ENCODE measurements at regions not wholly inside any gene's neighbourhood (a gene's known extent, or its start where the extent isn't known, plus 50 kb on each side); places are given as distances from the start of the nearest gene placed in this dataset.

GRCh38 chr19:42660353-42660752, 65.6 kb upstream of the CEACAM8 start:
- H3F3A ChIP-seq (replicated peaks; ENCODE audit: insufficient read depth) = no peaks in the 10 kb centered on the region
- H3K79me2 ChIP-seq (ENCODE audit: insufficient read depth) = no peaks in the 10 kb centered on the region
- H3K36me3 ChIP-seq (replicated peaks in 1 of 2; ENCODE audit: control insufficient read depth in 1 of 2, insufficient read depth in 2 of 2, low read length in 1 of 2) = no peaks in the 10 kb centered on the region
- no peaks in the 10 kb centered on the region for H3K9me2 ChIP-seq
- no peak for DNase-seq
- H3K4me1 ChIP-seq (ENCODE audit: control insufficient read depth in 1 of 2, insufficient read depth in 2 of 2, low read depth in 1 of 2, low read length in 1 of 2) = no peaks in the 10 kb centered on the region
- 0% methylated on average over 1 of the region's 1 CpG for WGBS (ENCODE audit: low lambda C conversion rate)
- H3K4me3 ChIP-seq (ENCODE audit: low read depth in 2 of 2, low read length in 1 of 2) = no peak overlapping the region
- H4K20me1 ChIP-seq (ENCODE audit: insufficient read depth) = no peaks in the 10 kb centered on the region
- no peak overlapping the region for H3K9ac ChIP-seq
- no peak overlapping the region for H3K4me2 ChIP-seq
- H3K9me3 ChIP-seq = no peaks in the 10 kb centered on the region
- H2AFZ ChIP-seq (ENCODE audit: low read depth) = no peak overlapping the region
- peaks cover 16% of the 10 kb centered on the region; the same call in 1 of the 2 replicates for H3K27me3 ChIP-seq (ENCODE audit: insufficient read depth)
- POLR2A ChIA-PET = no interaction called here
- TF ChIP-seq SIN3A (IDR thresholded peaks at IDR 0.05; ENCODE audit: borderline replicate concordance, low read depth, low read length) = no peak
- TF ChIP-seq, protein P1, sequence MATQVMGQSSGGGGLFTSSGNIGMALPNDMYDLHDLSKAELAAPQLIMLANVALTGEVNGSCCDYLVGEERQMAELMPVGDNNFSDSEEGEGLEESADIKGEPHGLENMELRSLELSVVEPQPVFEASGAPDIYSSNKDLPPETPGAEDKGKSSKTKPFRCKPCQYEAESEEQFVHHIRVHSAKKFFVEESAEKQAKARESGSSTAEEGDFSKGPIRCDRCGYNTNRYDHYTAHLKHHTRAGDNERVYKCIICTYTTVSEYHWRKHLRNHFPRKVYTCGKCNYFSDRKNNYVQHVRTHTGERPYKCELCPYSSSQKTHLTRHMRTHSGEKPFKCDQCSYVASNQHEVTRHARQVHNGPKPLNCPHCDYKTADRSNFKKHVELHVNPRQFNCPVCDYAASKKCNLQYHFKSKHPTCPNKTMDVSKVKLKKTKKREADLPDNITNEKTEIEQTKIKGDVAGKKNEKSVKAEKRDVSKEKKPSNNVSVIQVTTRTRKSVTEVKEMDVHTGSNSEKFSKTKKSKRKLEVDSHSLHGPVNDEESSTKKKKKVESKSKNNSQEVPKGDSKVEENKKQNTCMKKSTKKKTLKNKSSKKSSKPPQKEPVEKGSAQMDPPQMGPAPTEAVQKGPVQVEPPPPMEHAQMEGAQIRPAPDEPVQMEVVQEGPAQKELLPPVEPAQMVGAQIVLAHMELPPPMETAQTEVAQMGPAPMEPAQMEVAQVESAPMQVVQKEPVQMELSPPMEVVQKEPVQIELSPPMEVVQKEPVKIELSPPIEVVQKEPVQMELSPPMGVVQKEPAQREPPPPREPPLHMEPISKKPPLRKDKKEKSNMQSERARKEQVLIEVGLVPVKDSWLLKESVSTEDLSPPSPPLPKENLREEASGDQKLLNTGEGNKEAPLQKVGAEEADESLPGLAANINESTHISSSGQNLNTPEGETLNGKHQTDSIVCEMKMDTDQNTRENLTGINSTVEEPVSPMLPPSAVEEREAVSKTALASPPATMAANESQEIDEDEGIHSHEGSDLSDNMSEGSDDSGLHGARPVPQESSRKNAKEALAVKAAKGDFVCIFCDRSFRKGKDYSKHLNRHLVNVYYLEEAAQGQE (IDR thresholded peaks at IDR 0.05; ENCODE audit: low read depth, low read length) = no peak
- H3K27ac ChIP-seq (ENCODE audit: low read depth in 2 of 2, low read length in 1 of 2) = no peak overlapping the region
- CTCF ChIA-PET = no interaction called here

- Histone ChIP-seq H3K27ac (ENCODE audit: low read depth in 2 of 2, low read length in 1 of 2) (no peak overlapping the region), H3K4me3 (ENCODE audit: low read depth in 2 of 2, low read length in 1 of 2) (no peak overlapping the region), H3K9ac (no peak overlapping the region), H3K4me1 (ENCODE audit: control insufficient read depth in 1 of 2, insufficient read depth in 2 of 2, low read depth in 1 of 2, low read length in 1 of 2) (no peaks in the 10 kb centered on the region), H3K9me2 (no peaks in the 10 kb centered on the region), H3F3A (replicated peaks; ENCODE audit: insufficient read depth) (no peaks in the 10 kb centered on the region), H3K9me3 (no peaks in the 10 kb centered on the region), H2AFZ (ENCODE audit: low read depth) (no peak overlapping the region), H3K27me3 (ENCODE audit: insufficient read depth) (peaks cover 12% of the 10 kb centered on the region; the same call in 1 of the 2 replicates), H3K4me2 (no peak overlapping the region), H3K79me2 (ENCODE audit: insufficient read depth) (no peaks in the 10 kb centered on the region), H3K36me3 (replicated peaks in 1 of 2; ENCODE audit: control insufficient read depth in 1 of 2, insufficient read depth in 2 of 2, low read length in 1 of 2) (no peaks in the 10 kb centered on the region), H4K20me1 (ENCODE audit: insufficient read depth) (no peaks in the 10 kb centered on the region)
- DNase-seq = no peak
- WGBS (ENCODE audit: low lambda C conversion rate) = 0% methylated on average over 1 of the region's 1 CpG
- ChIA-PET CTCF (no interaction called here), POLR2A (no interaction called here)
- TF ChIP-seq, protein P2, sequence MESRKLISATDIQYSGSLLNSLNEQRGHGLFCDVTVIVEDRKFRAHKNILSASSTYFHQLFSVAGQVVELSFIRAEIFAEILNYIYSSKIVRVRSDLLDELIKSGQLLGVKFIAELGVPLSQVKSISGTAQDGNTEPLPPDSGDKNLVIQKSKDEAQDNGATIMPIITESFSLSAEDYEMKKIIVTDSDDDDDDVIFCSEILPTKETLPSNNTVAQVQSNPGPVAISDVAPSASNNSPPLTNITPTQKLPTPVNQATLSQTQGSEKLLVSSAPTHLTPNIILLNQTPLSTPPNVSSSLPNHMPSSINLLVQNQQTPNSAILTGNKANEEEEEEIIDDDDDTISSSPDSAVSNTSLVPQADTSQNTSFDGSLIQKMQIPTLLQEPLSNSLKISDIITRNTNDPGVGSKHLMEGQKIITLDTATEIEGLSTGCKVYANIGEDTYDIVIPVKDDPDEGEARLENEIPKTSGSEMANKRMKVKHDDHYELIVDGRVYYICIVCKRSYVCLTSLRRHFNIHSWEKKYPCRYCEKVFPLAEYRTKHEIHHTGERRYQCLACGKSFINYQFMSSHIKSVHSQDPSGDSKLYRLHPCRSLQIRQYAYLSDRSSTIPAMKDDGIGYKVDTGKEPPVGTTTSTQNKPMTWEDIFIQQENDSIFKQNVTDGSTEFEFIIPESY (IDR thresholded peaks at IDR 0.05; ENCODE audit: borderline replicate concordance, low read depth) = no peak
- TF ChIP-seq MXI1 (IDR thresholded peaks at IDR 0.05; ENCODE audit: low read depth, low read length) (no peak), SMC3 (IDR thresholded peaks at IDR 0.05; ENCODE audit: low read depth, low read length) (no peak), MEF2A (IDR thresholded peaks at IDR 0.05; ENCODE audit: borderline replicate concordance, low read depth) (no peak), SIN3A (IDR thresholded peaks at IDR 0.05; ENCODE audit: borderline replicate concordance, low read depth, low read length) (no peak), POLR2AphosphoS5 (IDR thresholded peaks at IDR 0.05; ENCODE audit: low read depth, low read length) (no peak), TEAD4 (IDR thresholded peaks at IDR 0.05; ENCODE audit: borderline replicate concordance, insufficient read depth) (no peak), EP300 (IDR thresholded peaks at IDR 0.05; ENCODE audit: borderline replicate concordance in 1 of 2, low read depth in 1 of 2, low read length in 1 of 2) (no peak), GATA2 (CRISPR knock-in tag; IDR thresholded peaks at IDR 0.05) (no peak), GABPA (IDR thresholded peaks at IDR 0.05; ENCODE audit: low read depth) (no peak), ELF1 (IDR thresholded peaks at IDR 0.05) (no peak), RXRA (IDR thresholded peaks at IDR 0.05; ENCODE audit: borderline replicate concordance, low read depth) (no peak), YY1 (IDR thresholded peaks at IDR 0.05; ENCODE audit: low read depth) (no peak), FOSL2 (IDR thresholded peaks at IDR 0.05; ENCODE audit: borderline replicate concordance, low read depth) (no peak), TCF12 (IDR thresholded peaks at IDR 0.05) (no peak), CHD2 (IDR thresholded peaks at IDR 0.05; ENCODE audit: low read length, partially characterized antibody) (no peak)
- TF ChIP-seq, protein P1 (IDR thresholded peaks at IDR 0.05; ENCODE audit: low read depth, low read length) = no peak
- TF ChIP-seq, protein P3, sequence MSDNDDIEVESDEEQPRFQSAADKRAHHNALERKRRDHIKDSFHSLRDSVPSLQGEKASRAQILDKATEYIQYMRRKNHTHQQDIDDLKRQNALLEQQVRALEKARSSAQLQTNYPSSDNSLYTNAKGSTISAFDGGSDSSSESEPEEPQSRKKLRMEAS (IDR thresholded peaks at IDR 0.05; ENCODE audit: low read depth) = no peak
Measured at GRCh38 chr19:42658076-42658475, 63.4 kb upstream of the CEACAM8 start.
